ENCODE measurements at regions not wholly inside any gene's neighbourhood (a gene's known extent, or its start where the extent isn't known, plus 50 kb on each side); places are given as distances from the start of the nearest gene placed in this dataset.

- peaks cover 2 to 39% (median 28%) of the 10 kb centered on the region in 3 experiments for H3K27me3 ChIP-seq (ENCODE audit: control insufficient read depth in 3 of 3, insufficient read depth in 3 of 3, low read depth in 1 of 3, low read length in 3 of 3)
These were observed 165.4 kb upstream of the NBPF11 start for GRCh38 chr1:148317288-148317985.

GRCh38 chr1:148315071-148315811 lies 163.2 kb upstream of the NBPF11 start:
- H3K18ac ChIP-seq (ENCODE audit: low read length) = no peak overlapping the region
- no peak overlapping the region for H3K4ac ChIP-seq (ENCODE audit: low read length)
- H4K91ac ChIP-seq (ENCODE audit: low read depth, low read length, poor library complexity) = no peak overlapping the region
- H4K8ac ChIP-seq (ENCODE audit: low read depth, low read length) = no peak overlapping the region
- H3K36me3 ChIP-seq (replicated peaks in 1 of 2; ENCODE audit: control insufficient read depth in 2 of 2, insufficient read depth in 2 of 2, low read length in 2 of 2) = no peaks in the 10 kb centered on the region
- no peak for DNase-seq (ENCODE audit: low spot score)
- H3K4me2 ChIP-seq (ENCODE audit: insufficient read depth, low read length, poor library complexity, severe bottlenecking) = no peak overlapping the region
- H2BK15ac ChIP-seq (ENCODE audit: low read length) = no peak overlapping the region
- no peak overlapping the region for H2BK5ac ChIP-seq (ENCODE audit: low read length)
- no peak overlapping the region for H3K27ac ChIP-seq (replicated peaks; ENCODE audit: low read length)
- peaks cover 1 to 5% of the 10 kb centered on the region in 2 donors for H3K9me3 ChIP-seq (replicated peaks in 1 of 2; ENCODE audit: control insufficient read depth in 2 of 2, insufficient read depth in 1 of 2, low read depth in 1 of 2, low read length in 2 of 2)
- no peak overlapping the region for H2AK5ac ChIP-seq (ENCODE audit: low read depth, low read length)
- no peaks in the 10 kb centered on the region for H3K79me1 ChIP-seq (ENCODE audit: low read depth, low read length)
- H3K4me1 ChIP-seq (ENCODE audit: control insufficient read depth in 2 of 2, insufficient read depth in 1 of 2, low read depth in 1 of 2, low read length in 2 of 2) = peaks cover 0 to 7% of the 10 kb centered on the region in 2 donors
- peaks cover 4 to 50% (median 30%) of the 10 kb centered on the region in 3 experiments for H3K27me3 ChIP-seq (ENCODE audit: control insufficient read depth in 3 of 3, insufficient read depth in 3 of 3, low read depth in 1 of 3, low read length in 3 of 3)
- no peak overlapping the region for H3K14ac ChIP-seq (ENCODE audit: low read length)
- no CpG with 5 or more reads among the region's 6 CpGs for WGBS, 2 donors (ENCODE audit: extremely low coverage in 2 of 2, insufficient read length in 2 of 2, insufficient replicate concordance in 1 of 2)
- no peak overlapping the region for H2BK120ac ChIP-seq (ENCODE audit: low read depth, low read length)
- H3K4me3 ChIP-seq (ENCODE audit: low read length in 2 of 2) = no peak overlapping the region
- H2BK12ac ChIP-seq (ENCODE audit: low read length) = no peak overlapping the region
- no peak overlapping the region for H3K23ac ChIP-seq (ENCODE audit: low read depth, low read length, poor library complexity)
- H2AFZ ChIP-seq (ENCODE audit: low read length) = no peak overlapping the region
- H3K9ac ChIP-seq (ENCODE audit: low read depth, low read length, poor library complexity) = no peak overlapping the region

More at GRCh38 chr1:148317288-148317985, 165.4 kb upstream of the NBPF11 start:
- no peak overlapping the region for H2BK12ac ChIP-seq (ENCODE audit: low read length)
- no peaks in the 10 kb centered on the region for H3K9me3 ChIP-seq (replicated peaks in 1 of 2; ENCODE audit: control insufficient read depth in 2 of 2, insufficient read depth in 1 of 2, low read depth in 1 of 2, low read length in 2 of 2)
- peak overlapping the region; percentile 84 for H3K14ac ChIP-seq (ENCODE audit: low read length)
- H2BK5ac ChIP-seq (ENCODE audit: low read length) = no peak overlapping the region
- no peak overlapping the region for H2BK15ac ChIP-seq (ENCODE audit: low read length)
- no peaks in the 10 kb centered on the region for H3K36me3 ChIP-seq (replicated peaks in 1 of 2; ENCODE audit: control insufficient read depth in 2 of 2, insufficient read depth in 2 of 2, low read length in 2 of 2)
- H3K4me2 ChIP-seq (ENCODE audit: insufficient read depth, low read length, poor library complexity, severe bottlenecking) = peak overlapping the region; percentile 62
- no peak overlapping the region for H3K4ac ChIP-seq (ENCODE audit: low read length)
- H3K79me1 ChIP-seq (ENCODE audit: low read depth, low read length) = no peaks in the 10 kb centered on the region
- no peak overlapping the region for H2AK5ac ChIP-seq (ENCODE audit: low read depth, low read length)
- peak overlapping the region; percentile 25 for H3K9ac ChIP-seq (ENCODE audit: low read depth, low read length, poor library complexity)
- peak overlapping the region in 1 of 2 donors; percentile 56 for H3K4me3 ChIP-seq (ENCODE audit: low read length in 2 of 2)
- H4K91ac ChIP-seq (ENCODE audit: low read depth, low read length, poor library complexity) = no peak overlapping the region
- peaks cover 0 to 7% of the 10 kb centered on the region in 2 donors for H3K4me1 ChIP-seq (ENCODE audit: control insufficient read depth in 2 of 2, insufficient read depth in 1 of 2, low read depth in 1 of 2, low read length in 2 of 2)
- WGBS, 2 donors (ENCODE audit: extremely low coverage in 2 of 2, insufficient read length in 2 of 2, insufficient replicate concordance in 1 of 2) = no CpG with 5 or more reads among the region's 42 CpGs
- H4K8ac ChIP-seq (ENCODE audit: low read depth, low read length) = peak overlapping the region; percentile 66
- no peak overlapping the region for H2AFZ ChIP-seq (ENCODE audit: low read length)
- no peak overlapping the region for H3K23ac ChIP-seq (ENCODE audit: low read depth, low read length, poor library complexity)
- no peak for DNase-seq (ENCODE audit: low spot score)
- H3K27ac ChIP-seq (replicated peaks; ENCODE audit: low read length) = no peak overlapping the region
- no peak overlapping the region for H2BK120ac ChIP-seq (ENCODE audit: low read depth, low read length)
- peak overlapping the region; percentile 53 for H3K18ac ChIP-seq (ENCODE audit: low read length)

GRCh38 chr1:148310807-148311206 lies 158.7 kb upstream of the NBPF11 start:
- no peaks in the 10 kb centered on the region for H3K4me1 ChIP-seq (ENCODE audit: control insufficient read depth in 2 of 2, insufficient read depth in 1 of 2, low read depth in 1 of 2, low read length in 2 of 2)
- H4K8ac ChIP-seq (ENCODE audit: low read depth, low read length) = no peak overlapping the region
- no peak overlapping the region for H3K18ac ChIP-seq (ENCODE audit: low read length)
- no peak overlapping the region for H2BK15ac ChIP-seq (ENCODE audit: low read length)
- H3K27me3 ChIP-seq (ENCODE audit: control insufficient read depth in 3 of 3, insufficient read depth in 3 of 3, low read depth in 1 of 3, low read length in 3 of 3) = peaks cover 9 to 39% (median 30%) of the 10 kb centered on the region in 3 experiments
- H2BK120ac ChIP-seq (ENCODE audit: low read depth, low read length) = no peak overlapping the region
- H3K36me3 ChIP-seq (replicated peaks in 1 of 2; ENCODE audit: control insufficient read depth in 2 of 2, insufficient read depth in 2 of 2, low read length in 2 of 2) = no peaks in the 10 kb centered on the region
- no peak overlapping the region for H3K14ac ChIP-seq (ENCODE audit: low read length)
- H3K79me1 ChIP-seq (ENCODE audit: low read depth, low read length) = no peaks in the 10 kb centered on the region
- DNase-seq (ENCODE audit: low spot score) = no peak
- no peak overlapping the region for H2AK5ac ChIP-seq (ENCODE audit: low read depth, low read length)
- no peak overlapping the region for H3K4me3 ChIP-seq (ENCODE audit: low read length in 2 of 2)
- no peak overlapping the region for H2BK5ac ChIP-seq (ENCODE audit: low read length)
- no peak overlapping the region for H3K23ac ChIP-seq (ENCODE audit: low read depth, low read length, poor library complexity)
- H2AFZ ChIP-seq (ENCODE audit: low read length) = no peak overlapping the region
- H3K9me3 ChIP-seq (replicated peaks in 1 of 2; ENCODE audit: control insufficient read depth in 2 of 2, insufficient read depth in 1 of 2, low read depth in 1 of 2, low read length in 2 of 2) = peaks cover 5 to 10% of the 10 kb centered on the region in 2 donors
- no peak overlapping the region for H4K91ac ChIP-seq (ENCODE audit: low read depth, low read length, poor library complexity)
- H3K9ac ChIP-seq (ENCODE audit: low read depth, low read length, poor library complexity) = no peak overlapping the region
- no peak overlapping the region for H3K27ac ChIP-seq (replicated peaks; ENCODE audit: low read length)
- no peak overlapping the region for H3K4me2 ChIP-seq (ENCODE audit: insufficient read depth, low read length, poor library complexity, severe bottlenecking)
- no peak overlapping the region for H3K4ac ChIP-seq (ENCODE audit: low read length)
- no peak overlapping the region for H2BK12ac ChIP-seq (ENCODE audit: low read length)

- no CpG with 5 or more reads among the region's 37 CpGs for WGBS, 2 donors (ENCODE audit: extremely low coverage in 2 of 2, insufficient read length in 2 of 2, insufficient replicate concordance in 1 of 2)
- no peaks in the 10 kb centered on the region for H3K79me1 ChIP-seq (ENCODE audit: low read depth, low read length)
- H2BK12ac ChIP-seq (ENCODE audit: low read length) = no peak overlapping the region
- peaks cover 9 to 39% (median 26%) of the 10 kb centered on the region in 3 experiments for H3K27me3 ChIP-seq (ENCODE audit: control insufficient read depth in 3 of 3, insufficient read depth in 3 of 3, low read depth in 1 of 3, low read length in 3 of 3)
- H3K4ac ChIP-seq (ENCODE audit: low read length) = no peak overlapping the region
- H3K4me1 ChIP-seq (ENCODE audit: control insufficient read depth in 2 of 2, insufficient read depth in 1 of 2, low read depth in 1 of 2, low read length in 2 of 2) = no peaks in the 10 kb centered on the region
- no peak overlapping the region for H3K27ac ChIP-seq (replicated peaks; ENCODE audit: low read length)
- H3K36me3 ChIP-seq (replicated peaks in 1 of 2; ENCODE audit: control insufficient read depth in 2 of 2, insufficient read depth in 2 of 2, low read length in 2 of 2) = no peaks in the 10 kb centered on the region
- H2BK15ac ChIP-seq (ENCODE audit: low read length) = no peak overlapping the region
- peaks cover 5 to 10% of the 10 kb centered on the region in 2 donors for H3K9me3 ChIP-seq (replicated peaks in 1 of 2; ENCODE audit: control insufficient read depth in 2 of 2, insufficient read depth in 1 of 2, low read depth in 1 of 2, low read length in 2 of 2)
- no peak for DNase-seq (ENCODE audit: low spot score)
- H2BK120ac ChIP-seq (ENCODE audit: low read depth, low read length) = no peak overlapping the region
- H4K8ac ChIP-seq (ENCODE audit: low read depth, low read length) = no peak overlapping the region
- H3K23ac ChIP-seq (ENCODE audit: low read depth, low read length, poor library complexity) = no peak overlapping the region
- H3K18ac ChIP-seq (ENCODE audit: low read length) = no peak overlapping the region
- H3K14ac ChIP-seq (ENCODE audit: low read length) = no peak overlapping the region
- H3K4me2 ChIP-seq (ENCODE audit: insufficient read depth, low read length, poor library complexity, severe bottlenecking) = peak overlapping the region; percentile 30
- no peak overlapping the region for H3K4me3 ChIP-seq (ENCODE audit: low read length in 2 of 2)
- H3K9ac ChIP-seq (ENCODE audit: low read depth, low read length, poor library complexity) = no peak overlapping the region
- no peak overlapping the region for H2BK5ac ChIP-seq (ENCODE audit: low read length)
- H2AK5ac ChIP-seq (ENCODE audit: low read depth, low read length) = no peak overlapping the region
- no peak overlapping the region for H2AFZ ChIP-seq (ENCODE audit: low read length)
- no peak overlapping the region for H4K91ac ChIP-seq (ENCODE audit: low read depth, low read length, poor library complexity)
These were observed 157.9 kb upstream of the NBPF11 start for GRCh38 chr1:148309940-148310500.

Data from neuronal stem cell (in vitro differentiated cells).